AG08395 (cell line): ENCODE measurements at regions not wholly inside any gene's neighbourhood (a gene's known extent, or its start where the extent isn't known, plus 50 kb on each side); places are given as distances from the start of the nearest gene placed in this dataset.

Experiments used
- DNase-seq: peaks from one replicate; pipeline ENCODE4 v3.0.0; 2012; ENCODE audit warnings: mixed read lengths, low spot score

DNA sequence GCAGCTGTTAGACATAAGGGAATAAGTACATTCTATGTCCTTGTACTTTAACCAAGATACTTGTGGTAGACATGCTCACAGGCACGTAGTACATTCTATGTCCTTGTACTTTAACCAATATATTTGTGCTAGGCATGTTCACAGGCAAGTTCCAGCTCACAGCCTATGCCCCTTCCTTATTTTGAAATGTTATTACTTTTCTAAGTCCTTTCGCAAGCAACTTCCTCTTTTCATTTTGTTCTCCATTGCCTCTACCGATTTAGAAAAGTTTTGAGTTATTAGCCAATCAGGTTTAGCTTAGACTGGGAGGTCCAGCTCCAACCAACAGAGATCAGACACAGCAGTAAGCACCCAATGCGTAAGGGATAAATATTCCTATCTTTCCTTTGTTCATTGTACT lies 60.1 kb upstream of the NUDT7 start:
- no peak for DNase-seq

DNA sequence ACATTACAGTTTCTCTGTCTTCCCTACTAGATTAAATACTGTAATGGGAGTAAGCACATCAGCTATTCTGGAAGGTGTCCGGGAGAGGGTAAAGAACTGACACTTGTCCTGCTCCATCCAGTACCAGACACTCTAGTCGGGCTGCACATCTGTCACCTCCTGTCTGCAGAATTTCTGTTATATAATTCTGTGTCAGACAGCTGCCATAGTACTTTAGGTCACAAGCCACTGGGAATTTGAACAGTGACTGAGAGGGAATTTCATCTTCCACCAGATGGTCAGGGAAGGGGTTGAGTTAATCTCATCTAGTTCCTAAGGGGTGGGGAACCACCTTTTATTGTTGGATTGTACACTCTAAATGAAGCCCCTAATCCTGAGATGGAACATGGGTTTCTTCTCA lies 58.6 kb upstream of the NUDT7 start:
- no peak for DNase-seq

DNA sequence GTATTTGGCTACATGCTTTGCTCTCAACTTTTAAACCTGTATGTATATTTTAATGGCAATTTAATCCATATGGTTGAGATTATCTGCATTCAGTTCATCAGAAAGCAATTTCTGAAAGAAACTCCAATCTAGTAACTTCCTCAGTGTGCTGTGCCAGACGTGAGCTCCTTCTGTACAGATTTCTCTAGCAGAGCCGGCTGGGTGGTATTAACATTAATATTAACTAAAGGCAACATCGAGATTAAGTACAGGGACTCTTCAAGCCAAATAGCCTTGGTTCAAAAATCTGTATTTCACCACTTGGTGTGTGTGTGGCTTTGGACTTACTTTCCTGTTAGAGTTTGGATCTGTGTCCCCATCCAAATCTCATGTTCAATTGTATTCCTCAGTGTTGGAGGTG lies 55.5 kb upstream of the NUDT7 start:
- DNase-seq = no peak

DNA sequence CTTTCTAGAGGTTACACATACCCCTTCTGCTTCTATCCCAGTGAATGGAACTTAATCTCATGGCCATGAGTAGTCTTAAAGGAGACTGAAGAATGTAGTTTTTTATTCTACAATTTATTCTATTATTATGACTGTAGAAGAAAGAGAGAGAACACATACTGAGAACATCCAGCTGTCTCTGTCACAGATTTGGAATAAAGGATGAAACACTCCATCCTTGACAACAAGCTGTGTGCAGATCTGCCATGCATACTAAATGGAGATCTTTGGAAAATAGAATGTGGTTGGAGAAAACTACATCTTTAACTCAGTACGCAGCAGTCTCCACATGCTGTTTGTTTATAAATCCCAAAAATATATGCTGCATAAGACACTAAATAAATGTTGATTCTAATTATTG lies 54.1 kb upstream of the NUDT7 start:
- no peak for DNase-seq

DNA sequence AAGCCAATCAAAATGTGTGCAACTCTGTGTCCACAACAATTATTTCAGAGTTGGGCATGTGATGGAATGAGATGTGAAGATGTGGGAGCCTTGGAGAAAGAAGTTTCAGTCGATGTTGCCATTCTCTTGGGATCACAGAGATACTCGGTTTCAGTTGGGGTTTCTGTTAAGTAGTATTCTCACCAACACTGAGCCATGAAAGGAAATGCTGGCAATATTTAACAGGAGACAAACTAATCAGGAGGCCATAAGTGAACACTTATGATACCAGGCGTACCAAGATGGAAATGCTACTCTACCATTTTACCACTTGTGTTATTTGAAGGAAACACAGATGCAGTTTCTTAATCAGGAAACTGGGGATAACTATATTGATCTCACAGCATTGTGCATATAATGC lies 53.3 kb upstream of the NUDT7 start:
- DNase-seq = no peak
